Upper lobe of left lung (tissue), 6 donors: ENCODE measurements at regions not wholly inside any gene's neighbourhood (a gene's known extent, or its start where the extent isn't known, plus 50 kb on each side); places are given as distances from the start of the nearest gene placed in this dataset.
A peak's percentile ranks its signal among the peaks of the same experiment; 100 is the strongest.

Source experiments
- ATAC-seq, 2 donors: fragments of 200-7000 bp; cut with Tn5 transposase; one replicate each; pipeline ENCODE4 v1.9.1; 2022; ENCODE audit warnings: mild to moderate bottlenecking in 2 of 2, moderate library complexity in 2 of 2; ENCODE audit not compliant: low FRiP score in 2 of 2
- DNase-seq, 2 donors: peaks; one replicate each; pipeline ENCODE4 v3.0.0-alpha.2; 2019 to 2020
- H3K27ac ChIP-seq, 4 donors: fragments of 200-600 bp; sonication (generic); one replicate each; pipeline ENCODE4 v1.5.1; 2016 to 2019
- H3K27me3 ChIP-seq, 4 donors: fragments of 200-600 bp; sonication (generic); one replicate each; pipeline ENCODE4 v1.5.1; 2017 to 2019
- H3K36me3 ChIP-seq, 4 donors: fragments of 200-600 bp; sonication (generic); one replicate each; pipeline ENCODE4 v1.5.1; 2016 to 2019
- H3K4me1 ChIP-seq, 4 donors: fragments of 200-600 bp; sonication (generic); one replicate each; pipeline ENCODE4 v1.5.1; 2018 to 2019
- H3K4me3 ChIP-seq, 4 donors: fragments of 200-600 bp; sonication (generic); one replicate each; pipeline ENCODE4 v1.5.1; 2017 to 2019; ENCODE audit warnings: mild to moderate bottlenecking in 2 of 4, moderate library complexity in 1 of 4
- H3K9me3 ChIP-seq, 4 donors: fragments of 200-600 bp; sonication (generic); one replicate each; pipeline ENCODE4 v1.5.1; 2018 to 2019
- EP300 ChIP-seq, 4 donors: sonication (generic); formaldehyde crosslinking; IDR thresholded peaks; one replicate each; pipeline ENCODE4 v1.5.1; 2017; ENCODE audit warnings: antibody characterized with exemption in 4 of 4, control low read depth in 2 of 4
- POLR2A ChIP-seq, 4 donors: fragments of 450-650 bp; IDR thresholded peaks; one replicate each; pipeline ENCODE4 v1.5.1; 2016 to 2017; ENCODE audit warnings: antibody characterized with exemption in 4 of 4, mild to moderate bottlenecking in 2 of 4
- POLR2AphosphoS5 ChIP-seq, 2 donors: sonication (generic); formaldehyde crosslinking; IDR thresholded peaks; one replicate each; pipeline ENCODE4 v1.5.1; 2017; ENCODE audit warnings: antibody characterized with exemption in 2 of 2
- WGBS, 2 donors: methylation state at CpG; one replicate each; pipeline ENCODE4 v1.1.5; 2017 to 2018; 5-methylcytosine and 5-hydroxymethylcytosine counted together
- TF ChIP-seq, protein P1 (sequence below), 6 experiments: fragments of 450-650 bp in 4 of 6; fragments of 200-600 bp in 2 of 6; sonication (generic) in 2 of 6; IDR thresholded peaks; one replicate each; pipeline ENCODE4 v1.5.1; 2016 to 2019; ENCODE audit warnings: antibody characterized with exemption in 6 of 6
- donor health status: DM: no; HTN: no; CAD: no; lungs with moderate emphysema.
- donor health status: DM: no; HTN: yes; CAD: no; lungs with severe emphysema.

DNA sequence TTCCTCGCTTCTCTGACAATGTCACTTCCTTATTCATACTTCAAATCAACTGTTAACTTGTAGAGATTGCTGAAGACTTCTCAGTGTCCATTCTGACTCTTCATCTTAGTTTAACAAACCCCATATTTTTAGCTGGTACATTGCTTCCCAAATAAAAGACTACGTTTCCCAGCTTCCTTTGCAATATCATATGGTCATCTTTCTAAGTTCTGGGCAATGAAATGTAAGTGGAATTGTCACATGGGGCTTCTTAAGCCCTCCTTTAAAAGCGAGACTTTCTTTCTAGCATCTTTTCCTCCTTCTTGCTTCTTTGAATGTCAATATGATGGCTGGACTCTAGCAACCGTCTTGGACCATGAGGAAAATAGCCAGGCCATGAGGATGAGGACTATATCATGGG lies 239.0 kb downstream of the ZNF621 start:
- Histone ChIP-seq H3K4me3 (no peak overlapping the region), H3K9me3 (peaks cover 0 to 3% (median 0%) of the 10 kb centered on the region in 4 donors), H3K27me3 (no peaks in the 10 kb centered on the region), H3K36me3 (no peaks in the 10 kb centered on the region), H3K4me1 (no peaks in the 10 kb centered on the region), H3K27ac (no peak overlapping the region)
- WGBS, 2 donors = 84 to 89% methylated on average over 4 of the region's 4 CpGs
- no peak for ATAC-seq
- DNase-seq = no peak
- no peak for TF ChIP-seq POLR2AphosphoS5 (IDR thresholded peaks at IDR 0.05)
- TF ChIP-seq, protein P1, sequence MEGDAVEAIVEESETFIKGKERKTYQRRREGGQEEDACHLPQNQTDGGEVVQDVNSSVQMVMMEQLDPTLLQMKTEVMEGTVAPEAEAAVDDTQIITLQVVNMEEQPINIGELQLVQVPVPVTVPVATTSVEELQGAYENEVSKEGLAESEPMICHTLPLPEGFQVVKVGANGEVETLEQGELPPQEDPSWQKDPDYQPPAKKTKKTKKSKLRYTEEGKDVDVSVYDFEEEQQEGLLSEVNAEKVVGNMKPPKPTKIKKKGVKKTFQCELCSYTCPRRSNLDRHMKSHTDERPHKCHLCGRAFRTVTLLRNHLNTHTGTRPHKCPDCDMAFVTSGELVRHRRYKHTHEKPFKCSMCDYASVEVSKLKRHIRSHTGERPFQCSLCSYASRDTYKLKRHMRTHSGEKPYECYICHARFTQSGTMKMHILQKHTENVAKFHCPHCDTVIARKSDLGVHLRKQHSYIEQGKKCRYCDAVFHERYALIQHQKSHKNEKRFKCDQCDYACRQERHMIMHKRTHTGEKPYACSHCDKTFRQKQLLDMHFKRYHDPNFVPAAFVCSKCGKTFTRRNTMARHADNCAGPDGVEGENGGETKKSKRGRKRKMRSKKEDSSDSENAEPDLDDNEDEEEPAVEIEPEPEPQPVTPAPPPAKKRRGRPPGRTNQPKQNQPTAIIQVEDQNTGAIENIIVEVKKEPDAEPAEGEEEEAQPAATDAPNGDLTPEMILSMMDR (IDR thresholded peaks at IDR 0.05) = no peak
- no peak for TF ChIP-seq EP300 (IDR thresholded peaks at IDR 0.05)
- TF ChIP-seq POLR2A (IDR thresholded peaks at IDR 0.05) = no peak

DNA sequence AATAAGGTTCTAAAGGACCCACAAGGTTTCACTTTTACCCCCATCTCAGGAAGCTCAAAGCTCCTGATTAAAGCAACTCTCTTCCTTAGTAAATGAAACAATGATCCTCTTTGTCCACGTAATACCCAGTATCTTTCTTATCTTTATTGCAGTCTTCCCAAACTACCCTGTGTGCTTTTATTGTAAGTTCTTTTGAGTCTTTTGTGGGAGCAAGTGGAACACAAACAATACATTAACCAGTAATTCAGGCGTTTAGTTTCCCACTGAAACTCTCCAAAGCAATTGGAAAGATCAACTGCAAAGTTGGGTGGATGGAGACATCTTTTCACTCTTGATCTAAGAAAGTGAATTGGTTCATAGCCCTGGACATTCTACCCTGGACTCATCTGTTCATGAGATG lies 240.0 kb downstream of the ZNF621 start:
- H3K9me3 ChIP-seq = peaks cover 0 to 3% (median 0%) of the 10 kb centered on the region in 4 donors
- H3K4me1 ChIP-seq = peaks cover 0 to 4% (median 2%) of the 10 kb centered on the region in 4 donors
- no peaks in the 10 kb centered on the region for H3K36me3 ChIP-seq
- no peak overlapping the region for H3K4me3 ChIP-seq
- 61 to 63% methylated on average over 2 of the region's 2 CpGs for WGBS, 2 donors
- no peak for ATAC-seq
- no peak for DNase-seq
- H3K27ac ChIP-seq = no peak overlapping the region
- no peak for TF ChIP-seq POLR2A (IDR thresholded peaks at IDR 0.05)
- TF ChIP-seq, protein P1 (IDR thresholded peaks at IDR 0.05) = no peak
- no peak for TF ChIP-seq EP300 (IDR thresholded peaks at IDR 0.05)
- no peak for TF ChIP-seq POLR2AphosphoS5 (IDR thresholded peaks at IDR 0.05)
- H3K27me3 ChIP-seq = no peaks in the 10 kb centered on the region

DNA sequence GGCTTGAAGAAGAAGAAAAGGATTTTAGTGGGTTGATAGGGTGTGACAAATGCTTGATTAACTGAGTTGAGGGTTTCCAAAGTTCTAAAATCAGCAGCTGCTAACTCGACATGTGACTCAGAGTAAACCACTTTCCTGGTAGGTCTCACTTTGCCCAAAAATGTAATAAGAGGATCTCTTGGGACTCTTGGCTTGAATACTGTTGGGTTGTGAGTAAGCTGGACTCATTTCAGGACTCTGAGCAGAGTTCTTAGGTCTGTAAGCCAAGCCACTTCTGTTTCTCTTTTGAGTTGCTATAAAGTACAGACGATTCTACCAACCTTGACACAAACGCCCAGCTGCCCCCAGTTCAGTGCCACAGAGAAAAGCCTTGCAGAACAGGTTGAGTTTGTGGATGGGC lies 241.1 kb downstream of the ZNF621 start:
- peak in 1 of 2 donors; percentile 84 for ATAC-seq
- no peak for TF ChIP-seq EP300 (IDR thresholded peaks at IDR 0.05)
- H3K4me1 ChIP-seq = peaks cover 0 to 8% (median 4%) of the 10 kb centered on the region in 4 donors
- peaks cover 0 to 3% (median 0%) of the 10 kb centered on the region in 4 donors for H3K9me3 ChIP-seq
- WGBS, 2 donors = 54 to 75% methylated on average over 3 of the region's 3 CpGs
- H3K27me3 ChIP-seq = no peaks in the 10 kb centered on the region
- no peaks in the 10 kb centered on the region for H3K36me3 ChIP-seq
- DNase-seq = no peak
- no peak overlapping the region for H3K27ac ChIP-seq
- no peak overlapping the region for H3K4me3 ChIP-seq

DNA sequence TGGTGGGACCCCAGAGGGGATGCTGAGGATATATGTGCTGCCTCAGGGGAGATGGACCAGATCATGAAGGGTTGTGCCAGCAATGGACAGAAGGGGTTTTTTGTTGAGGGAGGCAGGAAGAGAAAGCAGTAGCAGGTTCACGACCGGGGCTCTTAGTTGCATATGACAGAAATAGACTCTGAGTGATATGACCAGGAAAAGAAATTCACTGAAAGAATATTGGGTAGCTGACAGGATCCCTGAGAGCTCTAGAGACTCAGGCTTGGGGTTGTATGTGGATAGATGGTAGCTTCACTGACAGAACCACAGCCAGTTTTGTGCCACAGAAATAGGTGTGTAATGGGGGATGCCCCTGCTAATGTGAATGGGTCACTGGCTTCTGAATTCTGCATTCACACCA lies 241.6 kb downstream of the ZNF621 start:
- WGBS, 2 donors = 75 to 92% methylated on average over 2 of the region's 2 CpGs
- Histone ChIP-seq H3K9me3 (peaks cover 0 to 3% (median 0%) of the 10 kb centered on the region in 4 donors), H3K27me3 (no peaks in the 10 kb centered on the region), H3K36me3 (no peaks in the 10 kb centered on the region), H3K4me3 (no peak overlapping the region), H3K27ac (no peak overlapping the region), H3K4me1 (peaks cover 0 to 8% (median 4%) of the 10 kb centered on the region in 4 donors)
- TF ChIP-seq EP300 (IDR thresholded peaks at IDR 0.05) = no peak
- TF ChIP-seq POLR2A (IDR thresholded peaks at IDR 0.05) = no peak
- DNase-seq (no peak), ATAC-seq (no peak)

DNA sequence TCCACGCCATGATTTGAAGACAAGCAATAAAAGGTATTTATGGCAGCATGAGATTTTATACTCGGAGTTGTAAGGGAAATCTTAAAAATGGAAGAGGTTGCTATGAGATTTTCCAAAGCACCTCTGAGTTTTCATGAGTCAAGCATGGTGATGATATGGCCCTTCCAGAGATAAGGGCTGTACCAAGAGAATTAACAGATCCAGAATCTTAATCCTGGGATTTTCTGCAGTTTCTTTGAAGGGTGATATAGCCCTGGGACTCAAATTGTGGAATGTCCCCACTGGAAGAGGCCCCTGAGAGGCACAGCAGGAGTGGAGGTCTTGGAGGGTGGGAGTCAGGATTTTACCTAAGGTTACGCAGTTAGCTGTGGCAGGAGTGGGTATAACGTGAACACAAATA lies 243.3 kb downstream of the ZNF621 start:
- Histone ChIP-seq H3K4me3 (no peak overlapping the region), H3K27ac (no peak overlapping the region), H3K36me3 (no peaks in the 10 kb centered on the region), H3K27me3 (no peaks in the 10 kb centered on the region), H3K9me3 (peaks cover 0 to 3% (median 0%) of the 10 kb centered on the region in 4 donors), H3K4me1 (peaks cover 0 to 8% (median 4%) of the 10 kb centered on the region in 4 donors)
- DNase-seq = no peak
- TF ChIP-seq POLR2A (IDR thresholded peaks at IDR 0.05) (no peak), POLR2AphosphoS5 (IDR thresholded peaks at IDR 0.05) (no peak), EP300 (IDR thresholded peaks at IDR 0.05) (no peak)
- TF ChIP-seq, protein P1 (IDR thresholded peaks at IDR 0.05) = no peak
- WGBS, 2 donors = 94 to 97% methylated on average over 4 of the region's 4 CpGs
- no peak for ATAC-seq

DNA sequence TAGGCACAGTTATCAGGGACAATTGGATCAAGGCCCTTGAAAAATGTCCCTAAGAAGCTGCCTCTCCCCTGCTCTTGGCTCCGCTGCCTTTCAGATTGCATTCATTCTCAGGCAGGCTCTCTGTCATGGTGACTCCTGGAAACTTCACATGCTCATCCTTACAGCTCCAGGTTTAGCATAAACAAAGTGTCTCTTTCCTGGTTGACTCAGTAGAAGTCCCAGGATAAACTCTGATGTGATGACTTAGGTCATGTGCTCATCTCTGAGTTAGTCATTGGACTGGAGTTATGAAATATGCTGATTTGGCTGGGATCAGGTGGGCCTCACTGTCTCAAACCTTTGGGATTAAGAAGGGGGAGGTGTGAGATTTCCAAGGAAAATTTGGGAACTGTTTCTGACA lies 243.8 kb downstream of the ZNF621 start:
- DNase-seq (no peak), ATAC-seq (peak in 1 of 2 donors; percentile 59)
- Histone ChIP-seq H3K36me3 (no peaks in the 10 kb centered on the region), H3K27me3 (no peaks in the 10 kb centered on the region), H3K27ac (peak overlapping the region in 1 of 4 donors; percentile 3), H3K4me1 (peaks cover 0 to 8% (median 4%) of the 10 kb centered on the region in 4 donors), H3K9me3 (peaks cover 0 to 3% (median 0%) of the 10 kb centered on the region in 4 donors), H3K4me3 (no peak overlapping the region)
- WGBS, 2 donors = 92% methylated on average over 1 of the region's 1 CpG; no CpG with 5 or more reads in 1 of the 2 donors
- TF ChIP-seq POLR2AphosphoS5 (IDR thresholded peaks at IDR 0.05) (no peak), EP300 (IDR thresholded peaks at IDR 0.05) (peak in 1 of 4 donors; percentile 21)
